ENCODE measurements at regions not wholly inside any gene's neighbourhood (a gene's known extent, or its start where the extent isn't known, plus 50 kb on each side); places are given as distances from the start of the nearest gene placed in this dataset.

- TF ChIP-seq CTCF (IDR thresholded peaks at IDR 0.05) (no peak), POLR2A (IDR thresholded peaks at IDR 0.05) (no peak)
Measured at GRCh38 chr2:184030245-184030644, 568.1 kb upstream of the ZNF804A start.

All from thyroid gland (tissue), 4 donors.